ENCODE measurements at regions not wholly inside any gene's neighbourhood (a gene's known extent, or its start where the extent isn't known, plus 50 kb on each side); places are given as distances from the start of the nearest gene placed in this dataset.
"Not testable (repeated sequence)": the region's sequence is repeated elsewhere in the genome, so short reads cannot be mapped to it uniquely, and the experiment has no call there.

- Histone ChIP-seq H3K4me2 (no peak overlapping the region), H2AFZ (no peak overlapping the region), H3F3A (ENCODE audit: insufficient read depth, low read depth) (no peaks in the 10 kb centered on the region), H3K4me3 (no peak overlapping the region), H3K27ac (no peak overlapping the region), H3K36me3 (ENCODE audit: low read depth) (no peaks in the 10 kb centered on the region), H3K9me2 (ENCODE audit: insufficient read depth) (peaks cover 9% of the 10 kb centered on the region; the same call in 1 of the 2 replicates), H3K4me1 (replicated peaks; ENCODE audit: insufficient read depth) (no peaks in the 10 kb centered on the region), H3K27me3 (ENCODE audit: insufficient read depth, low read depth) (no peaks in the 10 kb centered on the region), H3K9me3 (ENCODE audit: insufficient read depth, low read depth) (no peaks in the 10 kb centered on the region), H4K20me1 (ENCODE audit: insufficient read depth) (no peaks in the 10 kb centered on the region), H3K79me2 (ENCODE audit: low read depth) (no peaks in the 10 kb centered on the region)
- POLR2A ChIA-PET (ENCODE audit: unreplicated experiment): interaction anchor here (0.5 kb wide), 1 partner anchor 56 kb away, joined by 4 read pairs; no protein-coding TSS in a partner anchor
- CTCF ChIA-PET: no interaction called here
- BruUV-seq (replicated peaks): no TSS peak
- intact Hi-C loops (cut with micrococcal nuclease; ENCODE audit: unreplicated experiment): no loop called here
- TF ChIP-seq, protein P1, sequence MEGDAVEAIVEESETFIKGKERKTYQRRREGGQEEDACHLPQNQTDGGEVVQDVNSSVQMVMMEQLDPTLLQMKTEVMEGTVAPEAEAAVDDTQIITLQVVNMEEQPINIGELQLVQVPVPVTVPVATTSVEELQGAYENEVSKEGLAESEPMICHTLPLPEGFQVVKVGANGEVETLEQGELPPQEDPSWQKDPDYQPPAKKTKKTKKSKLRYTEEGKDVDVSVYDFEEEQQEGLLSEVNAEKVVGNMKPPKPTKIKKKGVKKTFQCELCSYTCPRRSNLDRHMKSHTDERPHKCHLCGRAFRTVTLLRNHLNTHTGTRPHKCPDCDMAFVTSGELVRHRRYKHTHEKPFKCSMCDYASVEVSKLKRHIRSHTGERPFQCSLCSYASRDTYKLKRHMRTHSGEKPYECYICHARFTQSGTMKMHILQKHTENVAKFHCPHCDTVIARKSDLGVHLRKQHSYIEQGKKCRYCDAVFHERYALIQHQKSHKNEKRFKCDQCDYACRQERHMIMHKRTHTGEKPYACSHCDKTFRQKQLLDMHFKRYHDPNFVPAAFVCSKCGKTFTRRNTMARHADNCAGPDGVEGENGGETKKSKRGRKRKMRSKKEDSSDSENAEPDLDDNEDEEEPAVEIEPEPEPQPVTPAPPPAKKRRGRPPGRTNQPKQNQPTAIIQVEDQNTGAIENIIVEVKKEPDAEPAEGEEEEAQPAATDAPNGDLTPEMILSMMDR (conservative IDR thresholded peaks at IDR 0.05): no peak
- TF ChIP-seq EZH2 (IDR thresholded peaks at IDR 0.05; ENCODE audit: low read depth): no peak
- DNase-seq: no peak
These were observed 600.5 kb upstream of the EDIL3 start for GRCh38 chr5:84985148-84985547.

DNA sequence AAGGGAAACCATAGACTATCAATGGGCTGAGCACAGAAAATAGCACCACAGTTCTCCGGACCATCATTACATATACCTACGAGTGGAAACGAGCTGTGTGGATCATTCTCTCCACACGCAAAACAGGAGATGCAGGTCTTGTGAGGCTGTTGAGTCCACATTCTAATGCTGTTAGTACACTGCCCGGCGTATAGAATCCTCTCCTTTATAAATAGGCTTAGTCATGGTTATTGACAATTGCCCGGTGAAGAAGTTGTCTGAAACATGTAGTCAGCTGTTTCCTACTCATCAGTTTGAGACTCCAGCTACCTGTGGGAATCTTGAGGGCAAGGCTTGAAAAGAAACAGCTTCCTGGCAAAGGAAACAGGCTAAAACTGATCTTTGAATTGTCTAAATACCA lies 602.0 kb upstream of the EDIL3 start:
- H2AFZ ChIP-seq: no peak overlapping the region
- H3K4me3 ChIP-seq: no peak overlapping the region
- no peaks in the 10 kb centered on the region for H3K27me3 ChIP-seq (ENCODE audit: insufficient read depth, low read depth)
- H3K79me2 ChIP-seq (ENCODE audit: low read depth): no peaks in the 10 kb centered on the region
- ChIA-PET POLR2A (ENCODE audit: unreplicated experiment) (no interaction called here), CTCF (no interaction called here)
- DNase-seq: no peak
- no peak overlapping the region for H3K4me2 ChIP-seq
- no peaks in the 10 kb centered on the region for H3K36me3 ChIP-seq (ENCODE audit: low read depth)
- H3K9me2 ChIP-seq (ENCODE audit: insufficient read depth): no peaks in the 10 kb centered on the region
- H4K20me1 ChIP-seq (ENCODE audit: insufficient read depth): no peaks in the 10 kb centered on the region
- H3K4me1 ChIP-seq (replicated peaks; ENCODE audit: insufficient read depth): no peaks in the 10 kb centered on the region
- no peak overlapping the region for H3K27ac ChIP-seq
- H3K9me3 ChIP-seq (ENCODE audit: insufficient read depth, low read depth): no peaks in the 10 kb centered on the region; the same call in 1 of the 2 replicates
- TF ChIP-seq EZH2 (IDR thresholded peaks at IDR 0.05; ENCODE audit: low read depth): no peak
- TF ChIP-seq, protein P1 (conservative IDR thresholded peaks at IDR 0.05): no peak
- intact Hi-C loops (cut with micrococcal nuclease; ENCODE audit: unreplicated experiment): no loop called here
- no peaks in the 10 kb centered on the region for H3F3A ChIP-seq (ENCODE audit: insufficient read depth, low read depth)
- no TSS peak for BruUV-seq (replicated peaks)

DNA sequence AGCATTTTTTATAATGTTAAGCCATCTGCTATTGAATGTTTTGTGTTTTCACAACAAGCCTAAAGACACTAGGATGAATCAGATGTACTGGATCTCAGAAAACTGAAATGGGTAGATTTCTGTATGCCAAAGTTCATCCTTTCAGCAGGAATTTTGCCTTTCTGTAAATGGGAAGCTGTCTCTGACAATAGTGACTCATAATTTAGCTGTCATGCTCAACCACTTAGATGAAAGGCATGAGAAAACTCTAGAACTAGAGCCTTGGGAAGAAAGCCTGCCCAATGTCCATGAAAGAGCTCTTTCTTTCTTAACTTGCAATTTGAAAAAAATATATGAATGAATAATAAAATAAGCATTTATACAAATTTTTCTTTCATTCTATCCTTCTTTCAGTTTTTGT lies 616.0 kb upstream of the EDIL3 start:
- H3K27me3 ChIP-seq (ENCODE audit: insufficient read depth, low read depth): no peaks in the 10 kb centered on the region
- H3K79me2 ChIP-seq (ENCODE audit: low read depth): no peaks in the 10 kb centered on the region
- H3K4me1 ChIP-seq (replicated peaks; ENCODE audit: insufficient read depth): no peaks in the 10 kb centered on the region
- POLR2A ChIA-PET (ENCODE audit: unreplicated experiment): interaction anchor here (0.5 kb wide), 1 partner anchor 637 kb away, joined by 6 read pairs; no protein-coding TSS in a partner anchor
- H3K36me3 ChIP-seq (ENCODE audit: low read depth): no peaks in the 10 kb centered on the region
- H4K20me1 ChIP-seq (ENCODE audit: insufficient read depth): no peaks in the 10 kb centered on the region
- no peak overlapping the region for H2AFZ ChIP-seq
- no TSS peak for BruUV-seq (replicated peaks)
- no peak for DNase-seq
- H3K9me2 ChIP-seq (ENCODE audit: insufficient read depth): no peaks in the 10 kb centered on the region
- intact Hi-C loops (cut with micrococcal nuclease; ENCODE audit: unreplicated experiment): no loop called here
- CTCF ChIA-PET: no interaction called here
- H3F3A ChIP-seq (ENCODE audit: insufficient read depth, low read depth): no peaks in the 10 kb centered on the region
- no peak overlapping the region for H3K4me3 ChIP-seq
- TF ChIP-seq, protein P1 (conservative IDR thresholded peaks at IDR 0.05): no peak
- no peak for TF ChIP-seq EZH2 (IDR thresholded peaks at IDR 0.05; ENCODE audit: low read depth)
- H3K27ac ChIP-seq: no peak overlapping the region
- no peak overlapping the region for H3K4me2 ChIP-seq
- no peaks in the 10 kb centered on the region; the same call in 1 of the 2 replicates for H3K9me3 ChIP-seq (ENCODE audit: insufficient read depth, low read depth)

DNA sequence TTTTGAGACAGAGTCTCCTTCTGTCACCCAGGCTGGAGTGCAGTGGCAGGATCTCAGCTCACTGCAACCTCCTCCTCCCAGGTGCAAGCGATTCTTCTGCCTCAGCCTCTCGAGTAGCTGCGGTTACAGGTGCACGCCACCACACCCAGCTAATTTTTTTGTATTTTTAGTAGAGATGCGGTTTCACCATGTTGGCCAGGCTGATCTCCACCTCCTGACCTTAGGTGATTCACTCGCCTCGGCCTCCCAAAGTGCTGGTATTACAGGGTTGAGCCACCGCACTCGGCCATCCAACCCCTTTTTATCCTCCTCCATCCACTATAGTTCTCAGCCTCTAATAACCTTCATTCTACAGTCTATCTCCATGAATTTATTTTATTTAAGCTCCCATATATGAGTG lies 617.3 kb upstream of the EDIL3 start:
- intact Hi-C loops (cut with micrococcal nuclease; ENCODE audit: unreplicated experiment); H3F3A ChIP-seq (ENCODE audit: insufficient read depth, low read depth); H4K20me1 ChIP-seq (ENCODE audit: insufficient read depth); H3K79me2 ChIP-seq (ENCODE audit: low read depth); POLR2A ChIA-PET (ENCODE audit: unreplicated experiment); H3K9me2 ChIP-seq (ENCODE audit: insufficient read depth); H3K27me3 ChIP-seq (ENCODE audit: insufficient read depth, low read depth); H3K9me3 ChIP-seq (ENCODE audit: insufficient read depth, low read depth); DNase-seq; CTCF ChIA-PET; BruUV-seq (replicated peaks); H3K4me2 ChIP-seq; H3K27ac ChIP-seq; H3K4me3 ChIP-seq; H3K36me3 ChIP-seq (ENCODE audit: low read depth); H3K4me1 ChIP-seq (replicated peaks; ENCODE audit: insufficient read depth); H2AFZ ChIP-seq: not testable (repeated sequence)
